HepG2 (cell line): ENCODE measurements at regions not wholly inside any gene's neighbourhood (a gene's known extent, or its start where the extent isn't known, plus 50 kb on each side); places are given as distances from the start of the nearest gene placed in this dataset.

ENCODE experiments used
- BCL6 ChIP-seq: IDR thresholded peaks from 2 replicates; pipeline ENCODE4 v1.6.1; 2016; ENCODE audit warnings: missing genetic modification reagents, missing compliant biosample characterization
- KLF16 ChIP-seq, 2 experiments: sonication (generic) in 1 of 2; formaldehyde crosslinking in 1 of 2; IDR thresholded peaks; 2 replicates each; pipeline versions ENCODE4 v1.6.1 to v1.8.0; 2016 to 2023; ENCODE audit warnings: missing genetic modification reagents in 2 of 2, missing compliant biosample characterization in 1 of 2
- TOE1 ChIP-seq: sonication (generic); formaldehyde crosslinking; IDR thresholded peaks from 2 replicates; pipeline ENCODE4 v1.4.0; 2020; ENCODE audit warnings: mild to moderate bottlenecking, missing genetic modification reagents
- TRIM22 ChIP-seq: fragments of 450-650 bp; IDR thresholded peaks from 2 replicates; pipeline ENCODE4 v1.6.1; 2017
- YEATS2 ChIP-seq: sonication (generic); formaldehyde crosslinking; IDR thresholded peaks from 2 replicates; pipeline ENCODE4 v1.4.0; 2020; ENCODE audit warnings: missing genetic modification reagents, borderline replicate concordance
- ZBTB1 ChIP-seq: sonication (generic); formaldehyde crosslinking; IDR thresholded peaks from 2 replicates; pipeline ENCODE4 v1.4.0; 2020; ENCODE audit warnings: missing genetic modification reagents, borderline replicate concordance
- ZBTB3 ChIP-seq: sonication (generic); formaldehyde crosslinking; IDR thresholded peaks from 2 replicates; pipeline ENCODE4 v1.4.0; 2020; ENCODE audit warnings: low read depth, mild to moderate bottlenecking, moderate library complexity, missing genetic modification reagents, borderline replicate concordance
- ZNF10 ChIP-seq: sonication (generic); formaldehyde crosslinking; IDR thresholded peaks from 2 replicates; pipeline ENCODE4 v1.4.0; 2020; ENCODE audit warnings: mild to moderate bottlenecking, low read depth, missing genetic modification reagents, borderline replicate concordance
- ZNF205 ChIP-seq: IDR thresholded peaks from 2 replicates; pipeline ENCODE4 v1.6.1; 2018; ENCODE audit warnings: missing biosample characterization, missing genetic modification reagents
- ZNF234 ChIP-seq: sonication (generic); formaldehyde crosslinking; conservative IDR thresholded peaks from 2 replicates; pipeline ENCODE4 v1.5.1; 2020; ENCODE audit warnings: mild to moderate bottlenecking, missing genetic modification reagents
- ZNF292 ChIP-seq: sonication (generic); formaldehyde crosslinking; IDR thresholded peaks from 2 replicates; pipeline ENCODE4 v1.8.1; 2022; ENCODE audit warnings: mild to moderate bottlenecking, low read depth, missing genetic modification reagents, borderline replicate concordance
- ZNF430 ChIP-seq: sonication (generic); formaldehyde crosslinking; IDR thresholded peaks from 2 replicates; pipeline ENCODE4 v1.9.0; 2021; ENCODE audit warnings: mild to moderate bottlenecking, missing genetic modification reagents
- TF ChIP-seq, protein P1 (sequence below), 2 experiments: IDR thresholded peaks; 2 replicates each; pipeline ENCODE4 v1.6.1; 2011 to 2012; ENCODE audit warnings: low read length in 2 of 2, borderline replicate concordance in 1 of 2, low read depth in 1 of 2, mild to moderate bottlenecking in 1 of 2, moderate library complexity in 1 of 2

GRCh38 chr21:27068811-27069210, 101.9 kb upstream of the ADAMTS5 start:
- TF ChIP-seq, protein P1, sequence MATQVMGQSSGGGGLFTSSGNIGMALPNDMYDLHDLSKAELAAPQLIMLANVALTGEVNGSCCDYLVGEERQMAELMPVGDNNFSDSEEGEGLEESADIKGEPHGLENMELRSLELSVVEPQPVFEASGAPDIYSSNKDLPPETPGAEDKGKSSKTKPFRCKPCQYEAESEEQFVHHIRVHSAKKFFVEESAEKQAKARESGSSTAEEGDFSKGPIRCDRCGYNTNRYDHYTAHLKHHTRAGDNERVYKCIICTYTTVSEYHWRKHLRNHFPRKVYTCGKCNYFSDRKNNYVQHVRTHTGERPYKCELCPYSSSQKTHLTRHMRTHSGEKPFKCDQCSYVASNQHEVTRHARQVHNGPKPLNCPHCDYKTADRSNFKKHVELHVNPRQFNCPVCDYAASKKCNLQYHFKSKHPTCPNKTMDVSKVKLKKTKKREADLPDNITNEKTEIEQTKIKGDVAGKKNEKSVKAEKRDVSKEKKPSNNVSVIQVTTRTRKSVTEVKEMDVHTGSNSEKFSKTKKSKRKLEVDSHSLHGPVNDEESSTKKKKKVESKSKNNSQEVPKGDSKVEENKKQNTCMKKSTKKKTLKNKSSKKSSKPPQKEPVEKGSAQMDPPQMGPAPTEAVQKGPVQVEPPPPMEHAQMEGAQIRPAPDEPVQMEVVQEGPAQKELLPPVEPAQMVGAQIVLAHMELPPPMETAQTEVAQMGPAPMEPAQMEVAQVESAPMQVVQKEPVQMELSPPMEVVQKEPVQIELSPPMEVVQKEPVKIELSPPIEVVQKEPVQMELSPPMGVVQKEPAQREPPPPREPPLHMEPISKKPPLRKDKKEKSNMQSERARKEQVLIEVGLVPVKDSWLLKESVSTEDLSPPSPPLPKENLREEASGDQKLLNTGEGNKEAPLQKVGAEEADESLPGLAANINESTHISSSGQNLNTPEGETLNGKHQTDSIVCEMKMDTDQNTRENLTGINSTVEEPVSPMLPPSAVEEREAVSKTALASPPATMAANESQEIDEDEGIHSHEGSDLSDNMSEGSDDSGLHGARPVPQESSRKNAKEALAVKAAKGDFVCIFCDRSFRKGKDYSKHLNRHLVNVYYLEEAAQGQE (IDR thresholded peaks at IDR 0.05; ENCODE audit: borderline replicate concordance in 1 of 2, low read depth in 1 of 2, low read length in 2 of 2): no peak
- TF ChIP-seq ZNF430 (CRISPR knock-in tag): no peak
- no peak for TF ChIP-seq ZNF205
- no peak for TF ChIP-seq ZNF10
- TF ChIP-seq ZNF292 (CRISPR knock-in tag): no peak
- TF ChIP-seq TRIM22: no peak
- no peak for TF ChIP-seq ZBTB1 (CRISPR knock-in tag)
- TF ChIP-seq BCL6 (CRISPR knock-in tag): no peak
- TF ChIP-seq TOE1 (CRISPR knock-in tag): no peak
- no peak for TF ChIP-seq ZNF234 (CRISPR knock-in tag)
- TF ChIP-seq YEATS2 (CRISPR knock-in tag): no peak
- no peak for TF ChIP-seq ZBTB3 (CRISPR knock-in tag)
- no peak for TF ChIP-seq KLF16 (CRISPR knock-in tag; IDR thresholded peaks at IDR 0.05)
